SK-MEL-5 (cell line): ENCODE measurements at regions not wholly inside any gene's neighbourhood (a gene's known extent, or its start where the extent isn't known, plus 50 kb on each side); places are given as distances from the start of the nearest gene placed in this dataset.

Source experiments
- DNase-seq: peaks from one replicate; pipeline ENCODE4 v3.0.0-alpha.2; 2016; ENCODE audit warnings: low read depth, low spot score
- in situ Hi-C: cut with HindIII; loops from 2 replicates; pipeline ENCODE4 v1.10.0; 2016; ENCODE audit warnings: low sequenced_read_pairs, high pct_unique_total_duplicates, low pct_unique_long_range_greater_than_20kb

DNA sequence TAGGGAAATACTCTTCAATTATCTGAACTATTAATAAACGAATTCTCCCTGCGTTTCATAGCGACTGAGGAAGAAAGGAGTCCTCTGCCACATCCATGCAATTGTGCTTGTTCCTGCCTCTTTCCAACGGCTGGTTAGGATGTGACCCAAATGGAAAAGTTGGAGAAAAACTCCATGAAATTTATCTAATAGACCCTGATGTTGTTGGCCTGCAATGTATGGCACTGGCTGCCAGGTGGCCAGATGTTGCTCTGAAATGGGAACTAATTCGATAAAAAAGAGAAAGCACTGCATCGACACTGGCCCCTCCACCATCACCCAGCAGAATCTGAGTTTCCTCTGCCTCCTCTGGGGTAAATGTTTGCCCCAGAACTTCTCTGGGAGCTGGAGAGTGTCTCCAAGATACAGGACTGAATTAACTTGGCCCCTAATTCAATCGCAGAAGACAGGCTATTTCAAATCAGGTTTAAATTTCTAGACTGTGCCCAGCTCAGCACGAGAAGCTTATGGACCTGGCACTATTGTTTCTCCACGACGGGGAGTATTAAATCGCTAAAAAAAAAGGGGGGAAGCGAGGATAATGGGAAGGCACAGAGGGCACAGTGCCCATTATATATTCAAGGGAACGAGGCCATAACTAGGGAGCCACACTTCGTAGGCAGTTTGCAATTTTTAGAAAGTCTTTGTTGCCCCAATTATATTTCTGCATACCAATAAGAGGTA lies 103.9 kb downstream of the ZIC5 start:
- no peak for DNase-seq
- in situ Hi-C loops, result no loop called here

DNA sequence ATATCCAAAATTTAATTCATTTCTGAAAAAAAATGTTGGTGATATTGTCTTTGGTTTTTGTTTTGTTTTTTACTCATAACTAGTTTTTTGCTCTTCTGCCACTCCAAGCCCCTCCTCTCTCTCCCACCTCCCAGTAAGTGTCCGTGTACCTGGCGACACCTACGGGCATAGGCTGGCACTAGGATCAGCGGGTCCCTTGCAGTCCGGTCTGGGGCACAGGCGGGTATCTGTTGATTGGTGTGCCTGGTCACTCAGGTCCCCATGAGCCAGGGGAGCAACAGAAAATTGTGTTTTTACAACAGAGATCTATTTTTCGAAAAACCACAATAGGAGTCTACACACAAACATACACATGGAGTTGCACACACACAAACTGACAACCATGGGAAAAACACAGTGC lies 104.8 kb downstream of the ZIC5 start:
- no peak for DNase-seq
- in situ Hi-C loops, result no loop called here

DNA sequence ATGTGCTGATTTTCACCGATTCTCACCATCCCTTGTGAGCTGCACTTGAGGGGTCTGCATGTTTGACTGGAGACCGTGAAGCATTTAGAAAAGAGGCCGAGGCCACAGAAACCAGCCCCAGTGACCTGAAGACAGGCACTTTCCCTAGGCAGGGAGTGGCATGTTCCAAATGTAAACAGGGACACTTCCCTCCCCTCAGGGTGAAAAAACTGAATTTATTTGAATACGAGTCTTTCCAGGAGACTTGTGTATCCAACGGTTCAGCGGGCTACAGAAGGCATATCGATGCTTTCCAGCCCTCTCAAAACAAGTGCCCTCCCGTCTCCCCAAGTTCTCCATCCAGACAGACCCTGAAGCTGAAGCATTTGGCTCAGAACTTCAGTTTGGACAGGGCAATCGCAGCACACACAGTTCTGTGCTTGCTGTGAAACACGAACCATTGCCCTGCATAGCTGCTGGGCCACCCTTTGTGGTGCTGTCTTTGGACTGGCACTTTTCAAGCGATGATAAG lies 106.1 kb downstream of the ZIC5 start:
- in situ Hi-C loops, result no loop called here

DNA sequence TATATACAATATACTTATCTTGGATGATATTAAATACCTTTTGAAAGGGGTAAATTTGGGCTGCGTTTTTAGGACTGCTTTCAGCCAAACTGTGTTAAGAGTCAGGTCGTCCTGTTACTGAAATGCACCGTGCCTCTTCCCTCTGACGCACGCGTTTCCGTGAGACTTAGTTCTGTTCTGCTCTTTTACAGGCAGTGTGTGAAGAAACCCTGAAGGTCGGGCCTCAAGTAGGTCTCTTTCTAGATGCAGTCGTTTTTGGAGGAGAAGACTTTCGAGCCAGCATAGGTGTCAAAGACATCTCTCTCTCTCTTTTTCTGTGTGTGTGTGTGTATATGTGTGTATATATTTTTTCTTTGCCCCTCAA lies 107.0 kb downstream of the ZIC5 start:
- in situ Hi-C loops, result no loop called here

More for the DNA sequence above, 106.1 kb downstream of the ZIC5 start:
- no peak for DNase-seq

DNA sequence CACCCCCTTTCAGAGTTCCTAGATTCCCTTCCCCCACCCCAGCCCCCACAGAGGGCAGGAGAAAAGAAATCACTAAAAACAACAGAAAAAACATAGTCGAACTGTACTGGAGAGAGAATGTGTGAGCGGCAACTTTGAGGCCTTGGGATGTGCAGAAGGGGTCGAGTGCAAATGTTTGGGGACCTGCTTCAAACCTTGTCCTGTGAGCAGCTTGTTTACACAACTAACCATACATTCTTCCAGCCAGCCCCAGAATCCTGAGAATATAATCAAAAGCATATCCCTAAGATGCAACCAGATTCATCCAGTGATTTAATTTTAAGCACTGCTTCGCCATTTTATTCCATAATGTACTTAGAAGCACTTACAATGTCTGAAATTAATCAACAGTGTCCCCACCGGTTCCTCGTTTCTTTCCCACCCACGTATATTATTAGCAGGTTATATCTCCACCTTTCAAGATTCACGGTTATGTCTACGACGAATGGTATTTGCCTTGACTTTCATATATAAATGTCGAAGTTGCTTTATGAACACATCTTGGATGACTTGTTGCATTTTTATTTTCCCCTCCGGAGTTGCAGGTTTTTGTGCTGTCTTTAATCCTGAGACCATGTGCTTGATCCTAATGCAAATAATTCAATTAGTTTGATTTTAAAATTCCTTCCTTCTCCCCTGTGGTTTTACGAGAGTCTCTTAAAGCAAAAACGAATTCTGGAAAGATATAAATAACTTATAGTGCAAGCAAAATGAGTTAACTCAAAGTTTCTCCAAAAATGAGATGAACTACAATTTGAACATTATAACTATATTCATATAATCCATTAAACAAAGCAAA lies 107.6 kb downstream of the ZIC5 start:
- in situ Hi-C loops, result no loop called here
- DNase-seq, result no peak

More for the DNA sequence above, 107.0 kb downstream of the ZIC5 start:
- DNase-seq, result no peak

DNA sequence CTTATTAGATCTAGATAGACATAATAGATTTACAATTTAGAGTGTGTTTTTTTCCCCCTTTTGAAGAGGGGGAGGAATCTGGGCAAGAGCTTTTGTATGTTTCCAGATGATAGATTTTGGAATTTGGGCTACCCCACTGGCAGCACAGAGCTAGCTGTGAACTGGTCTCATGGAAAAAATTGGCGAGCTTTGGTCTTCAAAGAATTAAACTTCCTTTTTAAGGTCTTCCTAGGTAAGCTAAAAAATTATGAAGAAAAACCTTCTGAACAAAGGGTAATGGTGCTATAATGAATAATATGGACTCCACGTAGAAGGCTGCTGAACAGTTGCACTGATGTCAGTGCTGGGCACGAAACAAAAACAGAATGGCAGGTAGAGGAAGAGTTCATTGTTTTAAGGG lies 109.3 kb downstream of the ZIC5 start:
- no peak for DNase-seq
- in situ Hi-C loops, result no loop called here

DNA sequence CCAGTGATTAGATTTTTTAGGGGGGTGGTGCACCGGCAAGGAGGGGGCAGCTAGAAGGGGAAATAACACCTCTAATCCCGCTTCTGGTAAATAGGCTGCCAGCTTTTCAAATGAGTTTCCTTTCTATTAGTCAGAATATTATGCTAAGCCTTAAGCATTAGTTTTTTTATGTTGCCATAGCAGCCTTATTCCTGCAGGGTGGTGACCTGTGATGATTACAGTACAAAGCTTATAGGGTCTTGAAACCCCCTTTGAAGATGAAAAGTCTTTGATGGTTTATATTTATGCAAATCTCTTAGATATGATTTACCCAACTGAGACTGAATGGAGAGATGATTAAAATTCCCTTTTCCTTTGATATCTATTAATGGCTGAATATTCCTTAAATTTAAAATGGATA lies 109.8 kb downstream of the ZIC5 start:
- in situ Hi-C loops, result no loop called here
- DNase-seq, result no peak

DNA sequence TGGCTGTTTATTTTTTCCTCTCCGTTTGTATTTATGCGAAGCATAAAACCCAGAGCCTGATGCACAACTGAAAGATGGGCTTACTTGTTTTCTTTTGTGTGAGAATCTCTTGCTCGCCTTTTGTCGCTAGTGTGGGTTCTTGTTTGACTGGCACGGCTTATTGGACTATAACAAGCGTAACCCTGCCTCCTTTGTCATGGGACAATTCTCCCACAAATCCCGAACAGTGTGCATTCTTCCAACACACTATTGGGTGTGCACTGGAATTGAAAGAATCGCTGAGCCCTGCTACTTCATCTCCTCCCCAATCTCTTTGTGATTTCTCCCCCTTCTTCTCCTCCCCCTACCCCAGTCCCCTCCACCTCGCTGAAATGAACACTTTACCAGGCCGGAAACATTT lies 110.8 kb downstream of the ZIC5 start:
- in situ Hi-C loops, result no loop called here
- no peak for DNase-seq

DNA sequence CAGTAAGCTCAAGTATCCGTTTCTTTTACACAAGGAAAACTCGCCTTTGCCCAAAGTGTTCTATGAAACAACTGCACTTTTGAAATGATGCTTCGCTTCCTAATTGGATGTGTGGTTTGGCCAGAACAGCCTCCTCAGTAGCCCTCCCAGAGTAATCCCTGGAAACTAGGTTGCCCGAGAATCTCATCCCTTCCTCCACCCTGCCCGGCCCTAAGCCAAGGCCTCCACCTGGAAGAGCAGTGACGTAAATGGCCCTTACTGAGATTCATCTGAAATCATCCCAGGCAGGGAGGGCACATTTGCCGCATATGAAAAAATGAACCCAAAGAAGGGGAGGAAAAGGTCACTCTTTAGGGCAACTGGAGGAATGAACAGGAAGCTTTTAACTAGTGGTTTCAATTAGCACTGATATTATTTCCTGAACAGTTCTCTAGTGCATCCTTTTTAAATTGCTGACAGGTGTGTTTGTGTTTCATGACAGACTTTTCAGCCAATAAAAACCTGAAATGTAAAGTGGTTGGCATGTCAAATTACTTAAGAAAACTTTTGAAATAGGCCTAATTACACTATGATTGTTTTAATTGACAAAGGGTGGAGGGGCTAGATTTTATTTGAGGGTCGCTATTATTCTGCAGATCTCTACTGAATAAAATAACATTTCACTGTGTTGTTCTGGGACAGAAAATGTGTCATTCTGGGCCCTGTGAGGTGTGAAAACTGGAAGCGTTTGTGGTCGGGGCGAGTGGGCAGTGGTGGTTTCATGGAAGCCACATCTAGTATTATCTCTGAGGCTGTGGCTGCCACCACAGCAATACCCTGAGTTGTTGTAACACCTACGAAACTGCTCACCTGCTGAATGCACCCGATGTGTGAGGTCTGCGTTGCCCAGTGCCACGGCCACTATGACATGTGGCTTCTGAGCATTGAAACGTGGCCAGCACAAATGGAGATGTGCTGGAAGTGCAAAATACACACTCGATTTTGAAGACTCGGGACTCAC lies 112.1 kb downstream of the ZIC5 start:
- DNase-seq, result no peak
- in situ Hi-C loops, result no loop called here

DNA sequence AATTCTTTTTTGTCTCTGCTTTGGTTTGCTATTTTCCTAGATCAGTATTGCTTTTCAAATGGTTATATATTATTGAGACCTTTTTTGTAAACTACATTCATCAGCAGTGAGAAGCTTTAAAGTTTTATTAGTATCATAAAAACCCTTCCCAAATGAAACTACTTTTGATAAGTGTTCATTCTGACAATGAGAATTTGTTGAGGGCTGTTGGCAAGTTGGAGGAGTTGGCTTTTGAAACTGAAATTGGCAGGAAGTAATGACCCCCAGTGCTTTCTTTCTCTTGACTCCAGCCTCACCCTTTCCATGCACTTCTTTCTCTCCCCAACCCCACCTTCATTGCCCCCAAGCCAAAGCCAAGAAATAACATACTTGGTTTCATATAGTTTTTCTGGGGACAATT lies 113.8 kb downstream of the ZIC5 start:
- in situ Hi-C loops, result no loop called here

DNA sequence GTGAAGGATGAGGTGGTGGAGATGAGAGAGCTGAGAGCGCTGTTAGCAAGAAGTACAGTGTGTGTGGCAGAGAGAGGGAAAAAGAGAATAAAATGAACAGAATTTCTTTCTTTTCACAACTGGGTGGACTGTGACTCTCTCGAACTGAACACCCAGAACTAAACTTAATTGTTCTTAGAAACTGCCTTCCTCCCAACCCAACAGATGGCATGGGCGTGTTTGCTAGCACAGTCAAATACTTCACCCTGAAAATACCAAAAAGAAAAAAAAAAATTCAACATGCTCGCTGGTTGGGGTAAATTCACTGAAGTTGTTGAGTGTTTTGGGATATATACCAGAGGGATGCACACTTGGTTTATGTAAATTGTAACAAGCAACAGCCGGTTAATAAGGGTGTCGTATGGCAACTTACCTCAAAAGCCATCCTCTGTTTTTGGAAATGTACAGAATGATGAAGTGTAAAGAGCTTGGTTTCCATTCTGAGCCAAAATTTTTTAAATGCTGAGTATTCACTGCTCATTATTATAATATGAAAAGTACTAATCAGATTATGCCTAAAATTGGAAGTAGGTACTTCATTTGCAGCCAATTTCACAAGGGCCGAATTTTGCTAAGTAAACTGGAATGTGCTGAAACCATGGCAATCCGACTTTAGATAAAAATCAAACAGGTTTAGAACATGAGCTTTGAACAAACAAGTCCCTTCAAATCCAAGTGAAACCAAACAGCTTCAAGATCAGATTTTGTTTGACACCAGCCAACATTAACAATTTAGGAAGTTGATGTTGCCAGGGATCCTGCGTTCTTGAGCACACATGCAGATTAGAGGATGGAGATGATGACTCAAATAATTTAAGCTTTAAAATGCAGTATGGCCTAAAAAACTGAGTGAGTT lies 115.8 kb downstream of the ZIC5 start:
- in situ Hi-C loops, result no loop called here
- DNase-seq, result no peak

More for the DNA sequence above, 113.8 kb downstream of the ZIC5 start:
- DNase-seq, result no peak

DNA sequence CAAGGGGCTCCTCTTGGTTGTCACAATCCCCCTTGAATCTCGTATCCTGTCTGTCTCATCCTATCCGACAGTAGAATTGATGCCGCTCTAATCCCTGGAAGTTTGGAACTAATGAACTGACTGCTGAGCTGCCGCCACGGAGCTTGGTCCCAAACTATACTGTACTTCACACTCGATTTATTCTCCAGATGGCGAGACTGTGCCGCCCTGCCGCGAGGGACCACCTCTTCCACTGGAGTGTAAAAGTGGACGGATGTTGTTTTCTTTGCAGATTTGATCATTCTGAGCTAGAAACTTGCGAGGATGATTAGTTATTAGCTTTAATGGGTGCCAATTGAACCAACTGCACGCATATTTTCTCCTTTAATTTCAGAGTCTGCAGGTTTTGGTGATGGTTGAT lies 117.2 kb downstream of the ZIC5 start:
- in situ Hi-C loops, result no loop called here
- no peak for DNase-seq

DNA sequence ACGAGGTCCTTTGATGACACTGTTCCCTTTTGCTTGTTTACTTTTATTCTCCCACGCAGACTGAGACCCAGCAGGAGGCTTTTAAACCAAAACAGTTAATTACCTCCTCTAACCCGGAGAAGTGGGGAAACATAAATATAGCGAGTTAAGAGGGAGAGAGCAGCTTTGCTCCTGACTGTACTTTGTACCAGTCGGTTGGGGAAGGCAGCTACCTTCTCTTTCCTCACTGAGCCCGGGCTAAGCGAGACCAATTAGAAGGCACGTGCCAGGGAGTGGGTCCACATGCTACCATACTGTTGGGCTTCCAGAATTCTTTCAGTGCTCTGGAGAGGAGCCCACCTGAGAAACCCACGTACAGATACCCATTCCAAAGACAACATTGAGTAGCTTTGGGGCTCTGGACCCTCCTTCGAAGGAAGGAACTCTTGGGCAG lies 124.2 kb downstream of the ZIC5 start:
- DNase-seq, result no peak
- in situ Hi-C loops, result no loop called here

DNA sequence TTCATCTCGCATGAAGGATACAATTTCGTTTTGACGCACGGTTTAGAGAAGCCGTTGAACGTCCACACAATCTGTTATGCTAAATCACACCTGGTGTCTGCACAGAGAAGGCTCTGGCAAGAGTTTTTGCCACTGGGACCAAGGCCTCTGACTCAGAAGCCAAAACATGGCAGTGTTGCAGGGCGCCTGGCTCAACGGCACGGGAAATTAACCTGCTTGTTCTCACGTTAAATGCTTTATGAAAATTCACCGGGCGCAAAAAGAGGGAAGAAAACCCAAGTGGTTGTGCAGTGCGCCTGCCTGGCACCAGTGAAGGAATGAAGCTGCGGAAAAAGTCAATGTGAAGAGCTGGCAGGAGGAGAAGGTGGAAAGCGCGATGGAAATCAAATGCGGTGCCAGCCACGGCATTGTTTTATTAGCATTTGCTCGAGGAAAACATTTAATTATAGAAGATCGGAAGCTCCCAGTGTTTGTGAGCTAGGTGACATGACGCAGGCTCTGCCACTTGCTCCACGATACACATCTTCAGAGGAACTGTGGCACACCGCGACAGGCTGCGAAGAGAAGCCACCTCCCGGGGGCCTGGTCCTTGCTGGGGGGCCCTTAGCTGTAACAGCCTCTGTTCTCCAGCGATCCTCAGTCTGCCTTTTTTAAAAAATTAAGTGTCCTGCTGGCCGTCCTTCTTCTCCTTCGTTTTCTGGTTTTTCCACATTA lies 126.2 kb downstream of the ZIC5 start:
- no peak for DNase-seq
- in situ Hi-C loops, result no loop called here

DNA sequence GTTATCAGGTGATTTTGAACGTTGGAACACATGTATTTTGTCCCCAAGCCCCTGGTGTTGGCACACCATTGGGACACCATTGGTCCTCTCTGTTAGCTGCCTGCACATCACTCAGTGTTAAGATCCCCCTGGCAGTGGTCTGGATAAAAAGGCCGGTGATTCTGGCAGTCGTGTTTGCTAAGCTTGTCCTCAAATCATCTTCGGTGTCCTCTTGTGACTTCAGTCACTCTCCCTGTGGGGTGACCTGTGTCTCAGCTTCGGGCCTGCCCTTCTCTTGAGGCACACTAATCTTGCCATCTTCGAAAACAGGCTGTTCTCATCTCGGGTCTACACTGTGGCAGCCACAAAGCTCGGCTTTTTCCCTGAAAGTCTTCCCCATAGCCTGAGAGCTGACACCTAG lies 127.1 kb downstream of the ZIC5 start:
- in situ Hi-C loops, result no loop called here
- no peak for DNase-seq

DNA sequence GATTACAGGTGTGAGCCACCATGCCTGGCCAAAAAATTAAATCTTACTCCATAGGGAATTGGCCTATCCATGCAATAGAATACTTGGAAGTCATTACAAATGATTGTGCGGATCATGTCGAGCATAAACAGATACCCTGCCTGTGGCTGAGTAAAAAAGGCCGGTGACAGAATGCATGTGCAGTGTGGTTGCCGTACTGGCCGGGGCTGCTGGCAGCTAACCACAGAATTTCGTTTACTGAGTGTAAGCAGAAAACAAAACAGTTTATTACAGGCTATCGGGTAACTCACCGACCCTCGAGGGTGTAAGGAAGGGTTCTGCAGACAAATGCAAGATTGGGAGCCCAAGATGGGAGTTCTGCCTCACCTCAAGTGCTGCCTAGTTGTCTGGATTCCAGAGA lies 127.7 kb downstream of the ZIC5 start:
- DNase-seq, result no peak
- in situ Hi-C loops, result no loop called here
